ENCODE measurements at regions not wholly inside any gene's neighbourhood (a gene's known extent, or its start where the extent isn't known, plus 50 kb on each side); places are given as distances from the start of the nearest gene placed in this dataset.

DNA sequence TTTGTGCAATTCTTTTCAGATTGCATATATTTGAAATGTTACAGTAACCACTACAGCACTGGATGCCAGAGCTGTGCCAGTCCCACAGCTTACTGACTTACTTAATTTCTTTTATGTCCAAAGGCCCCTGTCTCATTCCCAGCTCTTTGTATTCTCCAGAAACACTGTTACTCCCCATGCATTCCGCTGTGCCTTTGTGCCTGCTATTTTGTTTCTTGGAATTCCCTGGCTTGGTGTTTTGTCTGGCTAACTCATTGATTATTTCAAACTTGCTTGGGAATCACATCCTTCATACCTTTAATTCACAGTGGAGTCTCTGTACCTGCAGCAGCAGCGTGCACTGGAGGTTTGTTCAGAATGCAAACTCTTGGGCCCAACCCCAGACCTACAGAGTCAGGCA lies 601.9 kb upstream of the DDX18 start:
- Histone ChIP-seq H4K20me1 (ENCODE audit: low read depth, low read length) (no peaks in the 10 kb centered on the region), H2AFZ (ENCODE audit: low read depth, low read length, severe bottlenecking) (no peak overlapping the region), H3K4me2 (ENCODE audit: low read depth, low read length, poor library complexity, severe bottlenecking) (no peak overlapping the region), H3K27me3 (ENCODE audit: low read length) (no peaks in the 10 kb centered on the region), H3K4me3 (ENCODE audit: insufficient read depth, low read length, poor library complexity, severe bottlenecking) (no peak overlapping the region), H3F3A (ENCODE audit: insufficient read depth) (no peaks in the 10 kb centered on the region), H3K27ac (ENCODE audit: low read depth, low read length) (no peak overlapping the region), H3K36me3 (ENCODE audit: low read length) (no peaks in the 10 kb centered on the region), H3K9me3 (ENCODE audit: insufficient read depth, low read length) (no peaks in the 10 kb centered on the region), H3K79me2 (ENCODE audit: insufficient read depth, low read length) (no peaks in the 10 kb centered on the region), H3K9ac (ENCODE audit: low read length) (no peak overlapping the region), H3K9me2 (replicated peaks; ENCODE audit: insufficient read depth, low read length) (no peaks in the 10 kb centered on the region)
- TF ChIP-seq, protein P1, sequence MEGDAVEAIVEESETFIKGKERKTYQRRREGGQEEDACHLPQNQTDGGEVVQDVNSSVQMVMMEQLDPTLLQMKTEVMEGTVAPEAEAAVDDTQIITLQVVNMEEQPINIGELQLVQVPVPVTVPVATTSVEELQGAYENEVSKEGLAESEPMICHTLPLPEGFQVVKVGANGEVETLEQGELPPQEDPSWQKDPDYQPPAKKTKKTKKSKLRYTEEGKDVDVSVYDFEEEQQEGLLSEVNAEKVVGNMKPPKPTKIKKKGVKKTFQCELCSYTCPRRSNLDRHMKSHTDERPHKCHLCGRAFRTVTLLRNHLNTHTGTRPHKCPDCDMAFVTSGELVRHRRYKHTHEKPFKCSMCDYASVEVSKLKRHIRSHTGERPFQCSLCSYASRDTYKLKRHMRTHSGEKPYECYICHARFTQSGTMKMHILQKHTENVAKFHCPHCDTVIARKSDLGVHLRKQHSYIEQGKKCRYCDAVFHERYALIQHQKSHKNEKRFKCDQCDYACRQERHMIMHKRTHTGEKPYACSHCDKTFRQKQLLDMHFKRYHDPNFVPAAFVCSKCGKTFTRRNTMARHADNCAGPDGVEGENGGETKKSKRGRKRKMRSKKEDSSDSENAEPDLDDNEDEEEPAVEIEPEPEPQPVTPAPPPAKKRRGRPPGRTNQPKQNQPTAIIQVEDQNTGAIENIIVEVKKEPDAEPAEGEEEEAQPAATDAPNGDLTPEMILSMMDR (IDR thresholded peaks at IDR 0.05; ENCODE audit: insufficient read depth, low read length, poor library complexity, severe bottlenecking), result no peak
- TF ChIP-seq EZH2phosphoT487 (conservative IDR thresholded peaks at IDR 0.05; ENCODE audit: low read length), result no peak

DNA sequence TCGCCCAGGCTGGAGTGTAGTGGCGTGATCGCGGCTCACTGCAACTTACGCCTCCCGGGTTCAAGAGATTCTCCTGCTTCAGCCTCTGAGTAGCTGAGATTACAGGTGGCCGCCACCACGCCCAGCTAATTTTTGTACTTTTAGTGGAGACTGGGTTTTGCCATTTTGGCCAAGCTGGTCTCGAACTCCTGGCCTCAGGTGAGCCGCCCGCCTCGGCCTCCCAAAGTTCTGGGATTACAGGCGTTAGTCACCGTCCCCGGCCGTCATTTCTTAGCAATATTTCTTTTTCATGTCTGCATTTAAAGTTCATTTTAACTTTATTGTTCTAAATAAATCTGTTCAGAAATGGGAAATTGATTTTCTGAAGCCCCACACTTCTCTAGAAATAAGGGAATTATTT lies 597.3 kb upstream of the DDX18 start:
- H4K20me1 ChIP-seq (ENCODE audit: low read depth, low read length), result no peaks in the 10 kb centered on the region
- no peak overlapping the region for H3K27ac ChIP-seq (ENCODE audit: low read depth, low read length)
- no peak for TF ChIP-seq EZH2phosphoT487 (conservative IDR thresholded peaks at IDR 0.05; ENCODE audit: low read length)
- TF ChIP-seq, protein P1 (IDR thresholded peaks at IDR 0.05; ENCODE audit: insufficient read depth, low read length, poor library complexity, severe bottlenecking), result no peak
- H3K9me3 ChIP-seq (ENCODE audit: insufficient read depth, low read length), result no peaks in the 10 kb centered on the region
- H3K4me3 ChIP-seq (ENCODE audit: insufficient read depth, low read length, poor library complexity, severe bottlenecking), result no peak overlapping the region
- H3K79me2 ChIP-seq (ENCODE audit: insufficient read depth, low read length), result no peaks in the 10 kb centered on the region
- H3K27me3 ChIP-seq (ENCODE audit: low read length), result no peaks in the 10 kb centered on the region
- H3K4me2 ChIP-seq (ENCODE audit: low read depth, low read length, poor library complexity, severe bottlenecking), result no peak overlapping the region
- H3F3A ChIP-seq (ENCODE audit: insufficient read depth), result no peaks in the 10 kb centered on the region
- H3K9ac ChIP-seq (ENCODE audit: low read length), result no peak overlapping the region
- H3K36me3 ChIP-seq (ENCODE audit: low read length), result no peaks in the 10 kb centered on the region
- no peaks in the 10 kb centered on the region for H3K9me2 ChIP-seq (replicated peaks; ENCODE audit: insufficient read depth, low read length)
- no peak overlapping the region for H2AFZ ChIP-seq (ENCODE audit: low read depth, low read length, severe bottlenecking)

DNA sequence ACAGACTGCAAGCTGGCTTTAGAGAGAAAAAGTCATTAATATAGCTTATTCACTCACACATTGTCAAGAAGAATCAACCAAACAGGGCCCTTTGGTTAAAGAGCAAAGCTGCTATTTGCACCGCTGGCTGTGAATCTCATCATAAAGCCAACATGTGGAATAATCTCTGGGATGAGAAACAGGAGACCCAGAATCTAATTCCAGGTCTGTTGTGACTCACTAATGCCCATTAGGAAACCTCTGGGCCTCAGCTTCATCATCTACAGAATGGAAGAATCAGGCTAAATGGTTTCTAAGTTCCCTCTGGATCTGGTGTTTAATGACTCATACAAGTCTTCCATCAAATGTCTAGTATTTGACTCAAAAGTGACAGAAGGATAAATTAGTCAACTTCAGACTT lies 591.7 kb upstream of the DDX18 start:
- H3K27ac ChIP-seq (ENCODE audit: low read depth, low read length), result no peak overlapping the region
- no peaks in the 10 kb centered on the region for H3K27me3 ChIP-seq (ENCODE audit: low read length)
- no peaks in the 10 kb centered on the region for H3K9me2 ChIP-seq (replicated peaks; ENCODE audit: insufficient read depth, low read length)
- no peaks in the 10 kb centered on the region for H3K9me3 ChIP-seq (ENCODE audit: insufficient read depth, low read length)
- no peaks in the 10 kb centered on the region for H3K79me2 ChIP-seq (ENCODE audit: insufficient read depth, low read length)
- TF ChIP-seq EZH2phosphoT487 (conservative IDR thresholded peaks at IDR 0.05; ENCODE audit: low read length), result no peak
- TF ChIP-seq, protein P1 (IDR thresholded peaks at IDR 0.05; ENCODE audit: insufficient read depth, low read length, poor library complexity, severe bottlenecking), result no peak
- no peaks in the 10 kb centered on the region for H3K36me3 ChIP-seq (ENCODE audit: low read length)
- H3K4me3 ChIP-seq (ENCODE audit: insufficient read depth, low read length, poor library complexity, severe bottlenecking), result no peak overlapping the region
- no peaks in the 10 kb centered on the region for H3F3A ChIP-seq (ENCODE audit: insufficient read depth)
- no peak overlapping the region for H2AFZ ChIP-seq (ENCODE audit: low read depth, low read length, severe bottlenecking)
- no peaks in the 10 kb centered on the region for H4K20me1 ChIP-seq (ENCODE audit: low read depth, low read length)
- H3K9ac ChIP-seq (ENCODE audit: low read length), result no peak overlapping the region
- no peak overlapping the region for H3K4me2 ChIP-seq (ENCODE audit: low read depth, low read length, poor library complexity, severe bottlenecking)

DNA sequence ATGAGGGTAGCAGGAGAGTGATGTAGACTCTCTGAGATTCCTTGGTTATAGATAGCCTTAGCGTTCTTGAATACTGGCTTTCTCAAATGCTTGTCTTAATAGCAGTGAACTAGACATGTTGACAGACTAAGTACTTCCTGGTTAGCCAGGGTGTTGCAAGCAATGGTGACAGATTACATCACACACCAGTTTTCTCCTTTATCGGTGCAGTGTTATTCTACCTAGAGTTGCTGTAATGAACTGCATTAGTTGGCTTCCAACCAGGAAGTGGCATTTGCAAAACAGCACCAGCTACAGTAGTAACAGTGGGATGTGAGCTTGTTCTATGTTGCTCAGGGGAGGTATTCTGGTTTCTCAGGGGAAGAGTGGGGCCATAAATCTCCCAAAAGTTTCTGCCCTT lies 582.2 kb upstream of the DDX18 start:
- Histone ChIP-seq H3K79me2 (ENCODE audit: insufficient read depth, low read length) (no peaks in the 10 kb centered on the region), H3K4me3 (ENCODE audit: insufficient read depth, low read length, poor library complexity, severe bottlenecking) (no peak overlapping the region), H2AFZ (ENCODE audit: low read depth, low read length, severe bottlenecking) (no peak overlapping the region), H3K9ac (ENCODE audit: low read length) (no peak overlapping the region), H3K9me3 (ENCODE audit: insufficient read depth, low read length) (no peaks in the 10 kb centered on the region), H3K4me2 (ENCODE audit: low read depth, low read length, poor library complexity, severe bottlenecking) (no peak overlapping the region), H3K27ac (ENCODE audit: low read depth, low read length) (no peak overlapping the region), H3K9me2 (replicated peaks; ENCODE audit: insufficient read depth, low read length) (no peaks in the 10 kb centered on the region), H3F3A (ENCODE audit: insufficient read depth) (no peaks in the 10 kb centered on the region), H4K20me1 (ENCODE audit: low read depth, low read length) (no peaks in the 10 kb centered on the region), H3K27me3 (ENCODE audit: low read length) (no peaks in the 10 kb centered on the region), H3K36me3 (ENCODE audit: low read length) (no peaks in the 10 kb centered on the region)
- TF ChIP-seq, protein P1 (IDR thresholded peaks at IDR 0.05; ENCODE audit: insufficient read depth, low read length, poor library complexity, severe bottlenecking), result no peak
- no peak for TF ChIP-seq EZH2phosphoT487 (conservative IDR thresholded peaks at IDR 0.05; ENCODE audit: low read length)
